ENCODE measurements at regions not wholly inside any gene's neighbourhood (a gene's known extent, or its start where the extent isn't known, plus 50 kb on each side); places are given as distances from the start of the nearest gene placed in this dataset.
A peak's percentile ranks its signal among the peaks of the same experiment; 100 is the strongest.

GRCh38 chr3:111244760-111245159 is 173.1 kb downstream of the NECTIN3 start:
- DNase-seq, result peak; percentile 46

- DNase-seq, result peak; percentile 86
These were observed 175.5 kb downstream of the NECTIN3 start for GRCh38 chr3:111246967-111247760.

DNA sequence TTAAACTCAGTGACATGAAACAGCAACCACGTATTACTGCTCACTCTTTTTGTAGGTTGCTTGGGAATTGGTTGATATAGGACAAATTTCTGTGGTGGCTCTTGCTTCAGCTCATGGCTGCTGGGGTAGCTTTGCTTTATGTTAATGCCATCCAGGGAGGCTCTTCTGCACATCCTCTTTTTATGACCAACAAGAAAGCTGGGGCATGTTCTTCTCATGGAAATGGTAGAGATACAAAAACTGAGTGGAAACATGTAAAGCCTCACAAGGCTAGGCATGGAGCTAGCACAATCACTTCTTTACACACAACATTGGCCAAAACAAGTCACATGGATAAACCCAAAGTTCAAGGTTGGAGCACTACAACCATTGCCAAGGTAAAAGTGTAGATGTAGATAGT is 176.8 kb downstream of the NECTIN3 start:
- DNase-seq, result no peak

DNA sequence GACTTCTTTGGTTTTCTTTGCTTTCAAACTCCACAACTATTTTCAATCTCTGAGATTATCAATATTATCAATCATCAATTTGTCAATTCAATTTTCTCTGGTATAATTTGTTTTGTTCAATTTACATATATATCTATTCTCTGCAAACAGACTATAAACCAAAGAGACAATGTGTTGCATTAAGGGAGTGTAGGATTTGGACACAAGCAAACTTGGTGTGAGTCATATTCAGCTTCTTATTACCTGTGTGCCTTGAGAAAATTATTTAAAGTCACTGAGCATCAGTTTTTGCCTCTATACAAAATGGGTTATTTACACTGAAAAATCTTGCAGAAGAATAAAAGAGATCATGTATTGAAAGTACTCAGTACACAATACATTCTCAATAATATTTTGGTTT is 177.8 kb downstream of the NECTIN3 start:
- DNase-seq, result no peak

DNA sequence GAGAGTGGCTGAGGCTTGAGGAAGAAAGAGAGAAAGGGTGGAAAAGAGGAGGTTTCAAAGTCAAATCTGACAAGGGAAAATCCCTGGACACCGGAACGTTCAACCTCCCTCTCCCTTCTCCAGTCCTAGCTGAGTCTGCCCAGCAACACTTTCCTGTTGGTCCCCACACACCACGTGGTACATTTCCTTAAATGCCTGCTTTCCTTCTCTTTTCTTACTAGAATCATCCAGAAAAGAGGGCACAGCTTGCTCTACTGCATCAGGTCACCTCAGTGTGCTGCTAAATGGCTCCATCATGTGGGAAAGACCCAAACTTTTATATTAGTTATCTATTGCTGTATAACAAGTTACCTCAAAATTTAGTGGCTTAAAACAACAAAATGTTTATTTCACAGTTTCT is 181.2 kb downstream of the NECTIN3 start:
- DNase-seq, result peak; percentile 41

DNA sequence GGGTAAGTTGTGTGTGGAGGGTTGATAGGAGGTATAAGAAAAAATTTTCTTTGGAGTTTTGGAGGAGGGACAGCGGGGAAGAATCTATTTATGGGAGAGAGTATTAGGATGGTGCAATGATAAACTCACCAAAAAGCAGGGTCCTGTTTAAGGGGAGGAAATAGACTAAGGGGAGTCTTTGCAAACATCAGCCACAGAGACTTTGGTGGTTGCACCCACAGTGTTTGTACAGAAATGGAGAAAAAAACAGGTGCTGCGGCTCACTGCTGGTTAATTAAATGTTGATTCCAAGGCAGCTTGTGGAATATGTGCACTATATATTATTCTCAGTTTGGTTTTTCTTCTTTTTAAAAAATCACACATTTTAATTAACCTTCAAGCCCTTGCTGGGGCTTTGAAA is 182.1 kb downstream of the NECTIN3 start:
- DNase-seq, result no peak

DNA sequence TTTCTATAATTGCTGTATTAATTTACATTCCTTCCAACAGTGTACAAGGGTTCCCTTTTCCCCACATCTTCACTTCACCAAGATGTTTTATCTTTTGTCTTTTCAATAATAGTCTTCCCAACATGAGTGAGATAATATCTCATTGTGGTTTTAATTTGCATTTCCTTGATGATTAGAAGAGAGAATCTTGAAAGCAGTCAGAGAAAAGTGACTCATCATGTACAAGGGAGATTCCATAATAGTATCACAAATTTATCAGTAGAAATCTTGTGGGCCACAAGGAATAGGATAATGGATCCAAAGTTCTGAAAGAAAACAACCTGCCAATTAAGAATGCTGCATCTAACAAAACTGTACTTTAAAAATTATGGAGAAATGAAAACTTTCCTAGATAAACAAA is 189.3 kb downstream of the NECTIN3 start:
- DNase-seq, result no peak

- DNase-seq, result no peak
These were observed 198.2 kb downstream of the NECTIN3 start for GRCh38 chr3:111269777-111270176.

DNA sequence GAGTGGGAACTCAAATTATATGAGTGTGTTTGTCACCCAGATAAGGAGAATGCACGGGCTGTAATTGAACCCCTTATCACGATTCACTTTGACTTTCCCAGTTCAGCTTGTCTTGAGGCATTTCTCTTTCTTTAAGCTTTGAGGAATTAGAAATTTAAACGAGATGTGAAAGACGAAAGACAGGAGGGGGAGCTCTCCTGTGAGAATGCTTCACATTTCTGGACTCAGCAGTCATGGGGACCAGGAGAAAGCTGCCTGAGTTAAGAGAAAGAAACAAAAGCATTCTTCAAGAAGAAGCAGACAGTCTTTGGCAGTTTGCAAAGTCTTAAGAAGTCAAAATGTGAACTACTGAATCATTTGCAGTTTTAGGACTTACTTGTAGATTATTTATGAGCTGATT is 205.6 kb downstream of the NECTIN3 start:
- DNase-seq, result peak; percentile 66

GRCh38 chr3:111278959-111279358 is 207.3 kb downstream of the NECTIN3 start:
- DNase-seq, result no peak

DNA sequence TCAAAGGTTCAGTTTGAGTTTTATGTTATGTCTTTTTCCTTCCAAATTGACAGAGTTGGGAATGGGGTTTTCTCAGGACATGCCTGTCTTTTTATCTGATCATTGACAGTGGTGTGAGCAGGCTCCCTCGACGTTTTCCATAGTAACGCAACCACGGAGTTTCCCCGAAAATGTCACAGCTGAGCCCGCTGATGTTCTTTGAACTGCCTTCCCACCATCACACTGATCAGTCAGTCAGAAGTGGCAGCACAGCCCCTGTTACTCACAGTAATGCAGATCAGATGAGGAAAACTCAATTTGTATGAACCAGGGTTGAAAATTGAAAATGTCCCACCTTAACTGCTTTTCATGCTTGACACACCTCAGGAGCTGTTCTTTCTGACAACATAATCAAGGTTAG is 210.4 kb downstream of the NECTIN3 start:
- DNase-seq, result no peak

DNA sequence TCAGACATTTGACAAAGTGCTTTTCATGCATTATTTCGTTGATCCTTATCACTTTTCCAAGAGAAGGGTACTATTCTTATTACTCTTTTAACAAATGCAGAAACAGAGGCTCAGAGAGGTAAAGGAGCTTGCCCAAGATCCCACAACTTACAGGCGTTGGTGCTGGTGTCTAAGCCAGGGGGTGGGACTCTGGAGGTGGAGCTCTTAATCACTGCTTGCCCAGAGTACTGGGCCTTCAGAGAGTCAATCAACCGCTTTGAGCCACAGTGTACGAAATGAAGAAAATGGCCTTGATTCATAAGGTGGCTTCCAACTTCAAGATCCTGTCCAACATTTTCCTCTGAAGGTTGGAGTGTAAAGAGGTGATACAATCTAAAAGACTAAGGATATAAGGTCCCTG is 211.5 kb downstream of the NECTIN3 start:
- DNase-seq, result no peak

DNA sequence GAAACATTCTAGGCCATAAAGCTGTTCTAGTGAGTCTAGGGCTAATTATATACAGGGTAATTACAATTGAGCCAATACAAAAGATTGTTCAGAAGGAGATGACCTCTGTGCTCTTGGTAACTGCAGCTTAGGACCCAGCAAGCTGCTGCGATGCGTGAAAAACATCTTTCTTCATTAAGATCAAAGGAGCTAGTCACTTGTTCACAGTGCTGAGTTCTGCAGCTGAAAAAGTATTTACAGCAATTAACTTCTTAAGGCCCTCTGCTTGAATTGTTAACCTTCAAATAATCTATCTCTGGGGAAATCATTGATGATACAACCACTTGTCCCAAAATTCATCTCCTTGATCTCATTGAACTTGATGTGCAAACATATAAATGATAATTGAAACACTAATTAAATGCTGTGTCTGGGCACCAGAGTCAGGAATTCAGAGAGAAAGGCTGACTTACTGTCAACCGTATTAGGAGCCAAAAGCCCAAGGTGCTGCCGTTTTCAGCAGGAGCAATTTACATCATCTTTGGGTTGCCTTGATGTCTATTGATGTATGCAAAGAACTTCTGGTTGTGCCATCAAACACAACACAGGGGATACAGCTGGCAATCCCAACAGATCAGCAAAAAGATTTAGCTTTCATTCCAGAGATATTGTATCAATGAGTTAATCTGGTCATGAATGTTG is 213.0 kb downstream of the NECTIN3 start:
- no peak for DNase-seq

DNA sequence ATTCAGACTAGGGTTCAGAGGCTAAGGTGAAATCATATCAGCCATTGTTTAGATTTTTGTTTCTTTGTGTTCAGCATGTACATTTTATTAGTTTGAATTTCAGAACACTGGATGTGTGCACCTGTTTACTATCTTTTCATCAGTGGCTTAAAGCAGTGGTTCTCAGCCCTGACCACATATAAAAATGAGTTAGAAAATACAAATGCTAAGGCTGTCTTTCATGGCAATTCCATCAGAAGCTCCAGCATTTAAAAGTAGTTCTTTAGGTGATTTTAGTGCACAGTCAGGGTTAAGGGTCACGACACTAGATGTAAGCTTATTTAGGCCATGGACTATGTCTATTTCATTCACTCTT is 213.5 kb downstream of the NECTIN3 start:
- DNase-seq, result no peak

DNA sequence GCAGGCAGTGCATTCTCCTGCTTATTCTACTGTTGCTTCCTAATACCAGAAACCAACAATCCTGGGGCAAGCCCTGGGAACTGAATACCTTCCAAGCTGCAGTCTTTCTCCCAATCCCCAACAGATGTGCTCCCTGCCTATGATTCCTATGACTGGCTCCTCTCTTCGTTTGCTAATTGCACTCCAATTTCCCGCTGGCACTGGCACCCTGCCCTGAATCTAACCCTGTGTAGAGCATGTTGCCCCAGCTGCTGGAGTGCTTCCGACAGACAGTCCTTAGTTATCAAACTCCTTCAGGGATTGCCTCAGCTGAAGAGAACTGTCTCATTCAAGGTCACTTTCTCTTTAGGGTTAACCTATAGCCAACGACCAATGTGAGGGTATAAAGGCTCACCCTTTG is 214.1 kb downstream of the NECTIN3 start:
- DNase-seq, result no peak

DNA sequence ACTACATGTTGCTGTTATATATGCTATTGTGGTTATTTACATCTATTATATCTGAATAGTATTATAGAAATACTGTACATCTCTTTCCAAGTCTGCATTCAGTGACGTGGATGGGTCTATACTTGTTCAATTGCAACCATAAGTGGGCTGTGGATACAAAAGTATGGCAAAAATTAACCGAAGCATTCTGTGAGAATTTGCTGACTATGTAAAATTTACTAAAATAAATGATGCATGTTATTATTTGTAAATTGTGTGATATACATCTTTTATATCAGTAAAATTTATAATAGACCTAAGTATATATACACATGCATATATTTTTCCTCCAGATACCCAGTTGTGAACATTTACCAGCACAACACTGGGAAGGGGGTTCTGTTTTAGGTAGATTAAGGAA is 215.1 kb downstream of the NECTIN3 start:
- DNase-seq, result no peak

GRCh38 chr3:111292117-111292516 is 220.5 kb downstream of the NECTIN3 start:
- DNase-seq, result no peak

DNA sequence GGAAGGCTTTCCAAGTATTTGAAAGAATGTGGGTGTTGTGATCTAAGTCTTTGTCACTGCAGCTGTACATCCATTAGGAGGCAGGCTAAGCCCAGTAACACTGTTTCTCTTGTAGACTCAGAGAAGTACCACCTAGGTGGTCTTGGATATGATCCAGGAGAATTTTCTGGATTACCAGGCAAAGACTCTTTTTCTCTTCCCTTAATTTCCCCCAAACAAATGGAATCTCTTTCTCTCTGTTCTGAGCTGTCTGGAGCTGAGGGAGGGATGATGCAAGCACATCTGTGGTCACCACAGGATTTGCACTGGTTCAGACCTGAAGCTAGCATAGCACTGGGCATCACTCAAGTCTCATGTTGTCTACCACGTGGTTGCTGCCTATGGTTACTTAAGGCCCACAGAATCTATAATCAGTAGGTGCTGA is 227.6 kb downstream of the NECTIN3 start:
- peak; percentile 73 for DNase-seq

DNA sequence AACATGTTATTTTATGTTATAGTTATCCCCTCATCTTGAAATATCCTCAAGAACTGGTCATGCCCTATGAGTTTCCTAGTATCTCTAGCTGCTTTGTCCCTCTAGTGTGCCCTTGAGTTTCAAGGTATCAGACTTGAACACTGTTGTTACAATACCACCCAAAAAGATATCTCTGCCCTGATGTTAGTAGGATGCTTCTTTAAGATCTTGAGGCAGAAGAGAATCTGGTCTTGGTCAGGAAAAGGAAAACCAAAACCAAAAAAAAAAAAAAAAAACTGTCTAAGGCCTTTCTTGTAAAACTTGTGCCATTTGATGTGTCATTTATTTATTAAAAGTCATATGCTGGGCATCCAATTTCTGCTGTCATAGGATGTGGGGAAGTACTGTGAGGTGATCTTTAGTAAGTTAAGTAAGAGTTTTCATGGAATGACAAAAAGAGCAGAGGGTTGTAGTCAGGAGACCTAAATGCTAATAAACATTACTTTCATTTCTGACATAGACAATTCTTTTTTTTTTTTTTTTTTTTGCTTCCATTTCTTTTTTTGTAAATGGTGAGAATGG is 229.7 kb downstream of the NECTIN3 start:
- DNase-seq, result no peak

GRCh38 chr3:111302063-111302462 is 230.4 kb downstream of the NECTIN3 start:
- no peak for DNase-seq

DNA sequence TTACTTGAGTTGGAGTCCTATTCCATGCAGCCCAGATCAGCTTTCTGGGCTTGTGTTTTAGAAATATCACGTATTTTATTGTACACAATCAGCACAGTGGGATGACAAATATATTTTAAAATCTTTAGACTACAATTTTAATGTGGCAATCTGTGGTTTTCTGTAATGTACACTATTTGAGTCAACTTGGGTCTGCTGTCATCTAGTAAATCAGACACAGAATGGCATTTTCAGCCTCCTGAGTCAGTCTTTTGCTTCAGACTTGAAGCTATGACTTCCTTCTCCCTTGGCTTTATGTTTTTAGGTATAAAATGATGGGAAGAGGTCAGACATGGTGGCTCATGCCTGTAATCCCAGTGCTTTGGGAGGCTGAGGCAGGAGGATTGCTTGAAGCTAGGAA is 232.1 kb downstream of the NECTIN3 start:
- peak; percentile 65 for DNase-seq

DNA sequence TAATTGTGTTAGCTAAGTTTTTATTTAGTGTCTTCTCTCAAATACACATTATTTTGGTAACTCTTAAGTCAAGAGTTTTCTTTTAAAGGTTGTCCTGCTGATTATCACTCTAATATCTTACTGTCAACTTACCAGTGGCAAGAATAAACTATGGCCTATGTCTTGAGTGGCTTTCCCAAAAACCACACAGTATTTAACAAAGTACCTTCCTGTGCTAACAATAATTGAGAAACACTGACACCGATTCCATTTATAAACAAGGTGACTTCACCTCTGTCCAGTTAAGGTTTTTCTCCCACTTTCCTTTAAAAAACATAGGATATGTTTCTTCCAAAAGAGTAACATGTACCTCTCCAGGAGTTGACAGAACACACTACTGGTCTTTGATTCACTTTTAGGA is 234.3 kb upstream of the CD96 start:
- no peak for DNase-seq

- no peak for DNase-seq
These were observed 230.9 kb upstream of the CD96 start for GRCh38 chr3:111311126-111311525.

DNA sequence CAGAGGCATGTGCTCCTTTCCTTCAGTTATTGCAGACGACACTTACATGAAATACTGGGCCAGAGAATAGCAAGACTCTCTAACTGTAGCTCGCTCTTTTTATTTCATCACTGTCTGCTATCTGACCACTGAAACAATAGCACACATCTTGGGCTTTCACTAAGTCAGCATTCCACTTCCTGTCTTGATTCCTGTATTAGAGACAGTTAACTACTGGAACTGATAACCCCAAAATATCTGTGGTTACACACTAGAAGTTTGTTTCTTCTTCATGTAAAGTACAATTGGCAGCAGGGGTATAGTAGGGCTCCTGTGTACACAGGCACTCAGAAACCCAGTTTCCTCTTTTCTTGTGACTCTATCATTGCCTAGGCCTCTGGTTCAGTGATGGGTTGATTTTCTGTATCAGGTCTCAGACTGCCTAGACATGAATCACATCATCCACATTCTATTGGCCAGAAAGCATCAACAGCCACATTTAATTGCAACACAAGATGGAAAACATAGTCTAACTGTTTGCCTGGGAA is 230.2 kb upstream of the CD96 start:
- peak; percentile 43 for DNase-seq
